Prostate gland (tissue), 2 donors: ENCODE measurements at regions not wholly inside any gene's neighbourhood (a gene's known extent, or its start where the extent isn't known, plus 50 kb on each side); places are given as distances from the start of the nearest gene placed in this dataset.

Experiments
- CTCF ChIP-seq, 4 experiments: fragments of 200-600 bp in 2 of 4; fragments of 450-650 bp in 2 of 4; sonication (generic) in 2 of 4; IDR thresholded peaks; 1 replicate in 3 of 4; 2 replicates in 1 of 4; pipeline ENCODE4 v1.5.1; 2016 to 2019; ENCODE audit warnings: antibody characterized with exemption in 4 of 4, mild to moderate bottlenecking in 2 of 4, moderate library complexity in 2 of 4
- POLR2A ChIP-seq: fragments of 450-650 bp; IDR thresholded peaks from one replicate; pipeline ENCODE4 v1.6.1; 2016; ENCODE audit warnings: antibody characterized with exemption, mild to moderate bottlenecking

GRCh38 chr5:93235761-93236160 lies 345.3 kb downstream of the NR2F1-AS1 start:
- TF ChIP-seq POLR2A: no peak
- TF ChIP-seq CTCF (IDR thresholded peaks at IDR 0.05): no peak
